Mesothelial cell of epicardium (in vitro differentiated cells): ENCODE measurements at regions not wholly inside any gene's neighbourhood (a gene's known extent, or its start where the extent isn't known, plus 50 kb on each side); places are given as distances from the start of the nearest gene placed in this dataset.

ENCODE experiments used
- DNase-seq, 2 experiments: peaks; one replicate each; pipeline ENCODE4 v3.0.0; 2021; ENCODE audit warnings: low spot score in 2 of 2; ENCODE audit not compliant: unreplicated experiment in 2 of 2
- H3K27ac Mint-ChIP-seq: 2 replicates; pipeline ENCODE4 v1.8.0; 2021; ENCODE audit warnings: mixed read lengths
- H3K27me3 Mint-ChIP-seq: 2 replicates; pipeline ENCODE4 v1.8.0; 2021; ENCODE audit warnings: low read depth, mixed read lengths
- H3K36me3 Mint-ChIP-seq: 2 replicates; pipeline ENCODE4 v1.8.0; 2021; ENCODE audit warnings: mixed read lengths
- H3K4me1 Mint-ChIP-seq: 2 replicates; pipeline ENCODE4 v1.8.0; 2021; ENCODE audit warnings: mixed read lengths
- H3K4me3 Mint-ChIP-seq: 2 replicates; pipeline ENCODE4 v1.8.0; 2021; ENCODE audit warnings: mild to moderate bottlenecking, moderate library complexity, mixed read lengths
- H3K9me3 Mint-ChIP-seq: 2 replicates; pipeline ENCODE4 v1.8.0; 2021; ENCODE audit warnings: mixed read lengths
- CTCF ChIP-seq: fragments of 200-600 bp; sonication (generic); IDR thresholded peaks from one replicate; pipeline ENCODE4 v1.5.0; 2021; ENCODE audit warnings: antibody characterized with exemption; ENCODE audit not compliant: unreplicated experiment

DNA sequence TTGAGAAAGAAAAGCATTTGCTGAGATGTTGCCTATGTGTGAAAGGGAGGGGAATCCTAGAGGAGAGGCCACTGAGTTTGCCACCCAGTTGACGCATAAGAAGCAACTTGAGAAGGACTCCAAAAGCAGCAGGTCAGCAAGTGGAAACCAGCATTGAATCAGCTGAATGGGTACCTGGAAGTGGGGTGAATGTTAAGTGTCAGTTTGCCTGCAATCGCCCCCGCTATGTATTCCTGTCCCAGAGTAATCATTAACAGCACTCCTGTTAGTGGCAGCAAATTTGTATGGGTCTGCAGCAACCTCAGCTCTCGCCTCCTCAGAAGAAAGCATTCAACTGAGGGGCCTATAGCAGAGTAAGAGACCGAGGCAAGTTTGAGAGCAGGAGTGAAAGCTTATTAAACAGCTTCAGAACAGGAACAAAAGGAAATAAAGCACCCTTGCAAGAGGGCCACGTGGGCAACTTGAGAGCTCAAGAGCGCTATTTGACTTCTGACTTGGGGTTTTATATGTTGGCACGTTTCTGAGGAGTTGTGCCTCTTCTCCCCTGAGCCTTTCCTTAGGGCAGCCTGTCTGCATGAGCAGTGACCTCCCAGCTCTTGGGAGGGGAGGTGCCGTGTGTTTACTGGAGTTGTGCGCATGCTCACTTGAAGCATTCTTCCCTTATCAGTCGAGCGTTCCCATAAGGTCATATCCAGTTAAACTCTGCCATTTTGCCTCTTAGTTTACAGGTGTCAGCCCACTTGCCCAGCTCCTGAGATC is 122.6 kb upstream of the PHACTR1 start:
- H3K9me3 Mint-ChIP-seq: no peaks in the 10 kb centered on the region
- TF ChIP-seq CTCF: no peak
- peaks cover 21% of the 10 kb centered on the region for H3K4me1 Mint-ChIP-seq
- H3K36me3 Mint-ChIP-seq: no peaks in the 10 kb centered on the region
- no peak overlapping the region for H3K4me3 Mint-ChIP-seq
- H3K27ac Mint-ChIP-seq: no peak overlapping the region
- DNase-seq: no peak
- no peaks in the 10 kb centered on the region for H3K27me3 Mint-ChIP-seq

- no peak for TF ChIP-seq CTCF
- Mint-ChIP-seq H3K4me3 (no peak overlapping the region), H3K27ac (no peak overlapping the region), H3K9me3 (no peaks in the 10 kb centered on the region), H3K27me3 (no peaks in the 10 kb centered on the region), H3K36me3 (no peaks in the 10 kb centered on the region), H3K4me1 (peaks cover 21% of the 10 kb centered on the region)
- DNase-seq: no peak
Measured at GRCh38 chr6:12594530-12594893, 122.1 kb upstream of the PHACTR1 start.

DNA sequence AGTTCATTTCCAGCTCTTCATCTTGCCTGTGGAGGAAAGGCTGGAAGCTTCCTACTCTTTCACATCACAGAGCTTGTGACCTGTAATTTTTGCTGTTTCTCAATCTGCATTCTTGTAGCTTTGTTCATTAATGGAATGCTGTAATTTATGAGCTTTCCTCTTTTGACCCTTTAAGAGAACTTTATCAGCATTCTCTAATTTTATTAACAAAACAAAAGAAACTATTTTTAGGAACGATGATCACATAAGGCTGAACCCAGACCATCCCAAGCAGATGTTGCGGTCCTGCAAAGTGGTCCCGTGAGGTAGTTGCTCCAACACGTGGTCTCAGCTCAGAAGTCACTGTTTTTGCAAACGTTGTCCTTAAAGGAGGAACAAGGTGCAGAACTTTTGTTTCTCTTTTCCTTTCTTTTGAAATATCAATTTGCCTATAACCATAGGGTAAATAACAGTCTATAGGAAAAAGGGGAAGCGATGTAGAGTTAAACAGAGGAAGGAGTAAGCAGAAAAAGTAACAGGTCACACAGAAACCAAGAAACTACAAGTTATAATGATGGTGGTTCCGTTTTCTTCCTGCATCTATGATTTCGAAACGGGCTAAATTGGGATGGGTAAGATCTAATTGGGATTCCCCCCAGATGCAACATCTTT is 121.3 kb upstream of the PHACTR1 start:
- no peak overlapping the region for H3K4me3 Mint-ChIP-seq
- peak overlapping the region; percentile 13 for H3K27ac Mint-ChIP-seq
- no peaks in the 10 kb centered on the region for H3K9me3 Mint-ChIP-seq
- DNase-seq: no peak
- H3K4me1 Mint-ChIP-seq: peaks cover 21% of the 10 kb centered on the region
- no peak for TF ChIP-seq CTCF
- no peaks in the 10 kb centered on the region for H3K27me3 Mint-ChIP-seq
- H3K36me3 Mint-ChIP-seq: no peaks in the 10 kb centered on the region

DNA sequence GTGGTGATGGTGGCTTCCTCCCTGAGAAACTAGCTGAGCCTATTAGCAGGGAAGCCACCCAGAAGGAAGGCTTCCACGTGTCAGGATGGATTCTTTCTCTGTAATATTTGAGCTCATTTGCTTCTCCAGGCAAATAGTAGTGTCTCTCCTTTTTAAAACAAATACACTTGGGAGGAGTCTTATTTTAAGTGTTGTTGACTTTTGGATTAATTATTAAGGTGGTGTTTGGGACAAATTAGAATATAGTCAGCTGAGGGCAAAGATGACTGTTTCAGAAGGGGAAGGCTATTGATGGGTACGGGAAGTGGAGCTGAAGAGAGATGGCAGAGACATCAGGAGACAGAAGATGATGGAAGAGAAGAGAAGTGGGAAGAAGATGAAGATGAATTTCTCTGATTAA is 119.8 kb upstream of the PHACTR1 start:
- Mint-ChIP-seq H3K27ac (no peak overlapping the region), H3K4me3 (no peak overlapping the region), H3K36me3 (no peaks in the 10 kb centered on the region), H3K4me1 (peaks cover 24% of the 10 kb centered on the region), H3K9me3 (no peaks in the 10 kb centered on the region), H3K27me3 (no peaks in the 10 kb centered on the region)
- TF ChIP-seq CTCF: no peak
- no peak for DNase-seq

GRCh38 chr6:12598919-12599318 is 117.6 kb upstream of the PHACTR1 start:
- DNase-seq: no peak
- no peak overlapping the region for H3K4me3 Mint-ChIP-seq
- peaks cover 28% of the 10 kb centered on the region for H3K4me1 Mint-ChIP-seq
- no peaks in the 10 kb centered on the region for H3K36me3 Mint-ChIP-seq
- H3K27me3 Mint-ChIP-seq: no peaks in the 10 kb centered on the region
- H3K27ac Mint-ChIP-seq: no peak overlapping the region
- no peak for TF ChIP-seq CTCF
- H3K9me3 Mint-ChIP-seq: no peaks in the 10 kb centered on the region
